ENCODE measurements at regions not wholly inside any gene's neighbourhood (a gene's known extent, or its start where the extent isn't known, plus 50 kb on each side); places are given as distances from the start of the nearest gene placed in this dataset.

GRCh38 chr14:65346895-65347294 lies 65.6 kb upstream of the FUT8 start:
- ATAC-seq = peak; percentile 58

DNA sequence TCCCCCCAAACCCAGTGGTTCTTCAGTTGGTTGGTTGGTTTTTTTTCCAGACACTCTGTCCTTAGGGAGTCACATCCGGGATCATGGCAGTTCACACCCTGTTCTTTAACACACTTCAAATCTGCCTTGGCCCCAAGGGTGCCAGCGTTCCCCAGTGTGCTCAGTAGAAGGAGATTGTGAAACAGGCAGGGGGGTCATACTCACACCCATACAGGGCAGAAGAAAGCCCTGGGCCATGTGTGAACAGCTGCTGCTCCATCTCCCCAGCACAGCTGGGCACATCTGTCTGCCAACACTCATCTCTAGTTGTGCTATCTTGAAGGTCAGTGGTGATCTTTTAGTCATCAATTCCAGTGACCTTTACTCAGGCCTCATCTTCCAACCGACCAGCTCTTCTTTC lies 64.4 kb upstream of the FUT8 start:
- ATAC-seq (no peak), DNase-seq (ENCODE audit: low spot score) (no peak)

More at GRCh38 chr14:65346895-65347294, 65.6 kb upstream of the FUT8 start:
- no peak for DNase-seq (ENCODE audit: low spot score)

- no peak for ATAC-seq
Observed at GRCh38 chr14:65349100-65349499, 63.4 kb upstream of the FUT8 start.

DNA sequence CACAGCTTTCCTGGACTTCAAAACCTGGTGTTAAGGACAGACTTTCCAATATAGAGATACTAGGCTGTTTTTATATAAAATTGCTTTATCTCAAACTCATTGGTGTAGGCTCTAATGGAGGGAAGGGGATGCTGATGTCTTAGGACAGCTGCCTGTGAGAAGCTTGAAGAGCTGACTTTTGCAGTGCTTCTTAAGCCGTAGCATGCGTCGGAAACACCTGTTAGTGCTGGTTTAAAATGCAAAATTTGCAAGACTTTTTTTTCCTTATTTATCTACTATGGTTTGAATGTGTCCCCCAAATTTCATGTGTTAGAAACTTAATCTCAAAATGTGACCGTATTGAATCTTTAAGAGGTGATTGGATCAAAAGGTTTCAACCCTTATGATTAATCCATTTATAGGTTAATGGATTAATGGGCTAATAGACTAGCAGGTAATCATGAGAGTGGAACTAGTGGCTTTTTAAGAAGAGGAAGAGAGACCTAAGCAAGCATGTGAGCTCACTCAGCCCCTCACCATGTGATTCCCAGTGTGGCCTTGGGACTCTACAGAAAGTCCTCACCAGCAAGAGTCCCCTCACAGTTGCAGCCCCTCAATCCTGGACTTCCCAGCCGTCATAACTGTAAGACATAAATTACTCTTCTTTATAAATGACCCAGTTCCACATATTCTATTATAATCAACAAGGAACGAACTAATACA lies 60.9 kb upstream of the FUT8 start:
- ATAC-seq = no peak

More at GRCh38 chr14:65349100-65349499, 63.4 kb upstream of the FUT8 start:
- DNase-seq (ENCODE audit: low spot score) = no peak

GRCh38 chr14:65352964-65353530 lies 59.5 kb upstream of the FUT8 start:
- ATAC-seq (no peak), DNase-seq (ENCODE audit: low spot score) (no peak)

More for the DNA sequence above, 60.9 kb upstream of the FUT8 start:
- DNase-seq (ENCODE audit: low spot score) = no peak

DNA sequence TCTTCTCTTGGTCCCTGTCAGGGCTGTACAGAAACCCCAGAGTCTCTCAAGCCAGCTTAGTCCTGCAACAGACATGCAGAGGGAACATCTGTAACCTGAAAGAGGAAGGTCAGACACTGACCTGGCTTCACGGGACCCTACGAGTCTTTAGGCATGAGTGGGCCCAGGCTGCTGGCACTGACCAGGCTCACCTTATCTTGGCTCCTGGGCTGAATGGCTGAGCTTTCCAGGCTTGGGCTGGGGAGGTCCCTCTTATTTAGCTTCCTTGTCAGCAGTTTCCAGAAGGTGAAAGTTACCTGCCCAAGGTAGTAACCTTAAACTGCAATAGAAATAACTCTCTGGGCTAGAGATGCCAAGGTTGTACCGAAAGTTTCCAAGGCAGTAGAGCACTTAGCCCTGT lies 58.4 kb upstream of the FUT8 start:
- ATAC-seq = no peak
- DNase-seq (ENCODE audit: low spot score) = no peak

DNA sequence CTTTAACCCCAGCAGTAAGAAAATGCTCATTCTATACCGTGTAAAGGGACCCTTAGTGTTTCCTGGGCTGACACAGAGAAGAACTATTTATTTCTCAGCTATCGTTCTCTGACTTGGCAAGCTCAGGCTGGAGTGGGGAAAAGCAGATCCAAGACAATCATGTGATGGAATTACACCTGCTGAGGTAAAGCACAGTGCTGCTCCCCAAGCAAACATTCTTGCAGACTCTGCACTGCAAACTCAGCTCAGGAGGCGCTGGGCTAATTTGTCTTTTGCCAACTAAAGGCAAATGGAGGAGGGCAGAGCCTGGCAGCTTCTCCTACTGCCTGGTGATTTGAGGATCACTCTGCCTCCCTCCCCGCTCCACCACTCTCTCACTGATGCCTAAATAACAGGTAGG lies 57.8 kb upstream of the FUT8 start:
- no peak for ATAC-seq
- DNase-seq (ENCODE audit: low spot score) = no peak

- ATAC-seq = no peak
- no peak for DNase-seq (ENCODE audit: low spot score)
Observed at GRCh38 chr14:65356327-65356836, 56.1 kb upstream of the FUT8 start.

DNA sequence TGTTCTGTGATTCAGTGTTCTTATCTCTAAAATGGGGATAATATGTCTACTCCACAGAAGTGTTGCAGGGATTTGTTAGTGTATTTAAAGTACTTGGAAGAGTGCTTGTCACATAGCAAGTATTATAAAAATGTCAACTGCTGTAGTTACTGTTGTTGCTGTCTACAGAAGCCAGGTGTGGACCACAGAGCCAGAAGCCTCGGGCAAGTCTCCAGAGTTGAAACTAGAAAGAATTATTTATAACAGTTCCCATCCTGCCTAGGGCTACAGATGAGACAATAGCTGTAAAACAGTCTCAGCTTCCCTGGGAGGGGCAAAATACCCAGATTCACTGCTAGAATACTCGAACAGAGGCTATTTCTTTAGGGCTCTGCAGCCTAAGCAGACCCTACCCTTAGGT lies 55.4 kb upstream of the FUT8 start:
- ATAC-seq = no peak
- no peak for DNase-seq (ENCODE audit: low spot score)

- ATAC-seq = no peak
- DNase-seq (ENCODE audit: low spot score) = no peak
Observed at GRCh38 chr14:65357689-65358088, 54.8 kb upstream of the FUT8 start.

- ATAC-seq (no peak), DNase-seq (ENCODE audit: low spot score) (no peak)
Observed at GRCh38 chr14:65359503-65359902, 53.0 kb upstream of the FUT8 start.

DNA sequence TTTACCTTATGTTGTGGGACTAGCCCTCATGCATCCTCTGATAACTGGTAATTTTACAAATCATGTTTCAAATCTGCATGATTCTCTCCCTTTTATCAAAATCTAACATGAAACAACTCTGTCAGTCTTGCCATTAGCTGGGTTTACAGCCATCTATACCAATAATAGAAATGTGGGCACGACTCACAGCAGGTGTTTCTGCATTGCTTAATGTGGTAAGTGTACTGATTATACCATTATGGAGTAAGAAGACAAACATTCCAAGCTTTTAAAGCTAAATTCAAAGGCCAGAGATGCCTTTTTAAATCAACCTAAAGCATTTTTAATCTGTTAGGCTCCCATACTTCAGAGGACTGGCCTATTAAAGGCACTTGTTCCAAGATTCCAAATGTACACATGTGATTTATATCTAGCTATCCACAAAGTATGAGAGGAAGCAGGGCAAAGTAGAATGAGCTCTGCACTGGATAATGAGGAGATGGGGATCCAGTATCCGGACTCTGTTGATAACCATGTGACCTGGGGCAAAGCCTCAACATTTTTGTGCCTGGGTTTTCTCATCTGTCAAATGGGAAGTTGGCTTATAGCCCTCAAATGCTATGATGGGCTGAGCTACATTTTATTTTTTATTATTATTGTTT lies 52.3 kb upstream of the FUT8 start:
- DNase-seq (ENCODE audit: low spot score) (no peak), ATAC-seq (no peak)

DNA sequence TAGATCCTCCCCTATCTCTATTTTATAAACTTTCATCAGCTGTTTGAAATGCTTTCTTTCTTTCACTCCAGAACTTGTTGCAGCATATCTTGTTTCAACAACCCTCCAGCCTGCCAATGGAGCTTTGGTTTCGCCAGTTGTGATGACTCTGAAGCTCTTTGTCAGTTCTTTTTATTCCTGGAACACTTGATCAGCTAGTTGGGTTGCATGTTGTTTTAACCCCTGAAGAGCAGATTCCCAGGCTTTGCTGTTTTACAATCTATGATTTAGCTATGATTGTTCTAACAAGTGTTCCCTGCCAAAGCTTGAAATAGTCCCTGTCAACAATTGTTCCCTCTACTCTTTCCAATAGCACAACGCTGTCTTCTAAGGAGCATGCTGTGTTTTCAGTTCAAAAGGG lies 50.6 kb upstream of the FUT8 start:
- ATAC-seq (no peak), DNase-seq (ENCODE audit: low spot score) (no peak)

All from left lobe of liver (tissue), 2 donors.